CD14-positive monocyte (primary cell): ENCODE measurements at regions not wholly inside any gene's neighbourhood (a gene's known extent, or its start where the extent isn't known, plus 50 kb on each side); places are given as distances from the start of the nearest gene placed in this dataset.

ENCODE experiments used
- DNase-seq, 3 donors: peaks; one replicate each; pipeline ENCODE4 v3.0.0-alpha.2; 2011 to 2022
- H2AFZ ChIP-seq: 2 replicates; pipeline ENCODE4 v1.6.0; 2012; ENCODE audit warnings: mild to moderate bottlenecking, low read depth, low read length, inconsistent platforms; ENCODE audit not compliant: insufficient read depth, poor library complexity, severe bottlenecking
- H3K27ac ChIP-seq, 2 donors: 1 replicate in 1 of 2; 2 replicates in 1 of 2; pipeline ENCODE4 v1.5.1; 2012 to 2013; ENCODE audit warnings: low read length in 2 of 2, control low read depth in 1 of 2, inconsistent platforms in 1 of 2, low read depth in 1 of 2, mild to moderate bottlenecking in 1 of 2
- H3K27me3 ChIP-seq, 2 donors: one replicate each; pipeline versions ENCODE4 v1.6.0 to v1.6.1; 2011 to 2013; ENCODE audit warnings: low read length in 2 of 2; ENCODE audit not compliant: control insufficient read depth in 2 of 2, insufficient read depth in 2 of 2
- H3K36me3 ChIP-seq, 2 donors: replicated peaks in 1 of 2; 1 replicate in 1 of 2; 2 replicates in 1 of 2; pipeline versions ENCODE4 v1.5.1 to v1.6.1; 2012 to 2013; ENCODE audit warnings: low read length in 2 of 2, control low read depth in 1 of 2, inconsistent platforms in 1 of 2, mild to moderate bottlenecking in 1 of 2; ENCODE audit not compliant: insufficient read depth in 2 of 2, control insufficient read depth in 1 of 2
- H3K4me1 ChIP-seq, 2 donors: 1 replicate in 1 of 2; 2 replicates in 1 of 2; pipeline versions ENCODE4 v1.5.1 to v1.6.1; 2012 to 2013; ENCODE audit warnings: low read length in 2 of 2, control low read depth in 1 of 2, inconsistent platforms in 1 of 2, mild to moderate bottlenecking in 1 of 2, moderate library complexity in 1 of 2; ENCODE audit not compliant: insufficient read depth in 2 of 2, control insufficient read depth in 1 of 2
- H3K4me2 ChIP-seq: replicated peaks from 2 replicates; pipeline ENCODE3; 2012; ENCODE audit warnings: low read length, moderate library complexity, mild to moderate bottlenecking; ENCODE audit not compliant: poor library complexity, severe bottlenecking; ENCODE audit errors: extremely low read depth
- H3K4me3 ChIP-seq, 3 experiments: fragments of 200-600 bp in 1 of 3; sonication (generic) in 1 of 3; replicated peaks in 1 of 3; 1 replicate in 2 of 3; 2 replicates in 1 of 3; pipeline ENCODE4 v1.5.1; 2011 to 2013; ENCODE audit warnings: low read length in 3 of 3, mild to moderate bottlenecking in 3 of 3, control low read depth in 2 of 3, low read depth in 2 of 3, inconsistent platforms in 1 of 3, moderate library complexity in 1 of 3
- H3K79me2 ChIP-seq: 2 replicates; pipeline ENCODE4 v1.6.0; 2012; ENCODE audit warnings: mild to moderate bottlenecking, control low read depth, inconsistent platforms, low read length, moderate library complexity; ENCODE audit not compliant: insufficient read depth
- H3K9ac ChIP-seq: 2 replicates; pipeline ENCODE4 v1.6.0; 2017; ENCODE audit warnings: low read length, mild to moderate bottlenecking; ENCODE audit not compliant: insufficient read depth, poor library complexity, severe bottlenecking
- H3K9me3 ChIP-seq, 2 donors: replicated peaks in 1 of 2; 1 replicate in 1 of 2; 2 replicates in 1 of 2; pipeline versions ENCODE4 v1.5.1 to v1.6.1; 2012 to 2013; ENCODE audit warnings: low read length in 2 of 2, control low read depth in 1 of 2; ENCODE audit not compliant: control insufficient read depth in 1 of 2, insufficient read depth in 1 of 2
- H4K20me1 ChIP-seq: 2 replicates; pipeline ENCODE4 v1.6.0; 2012; ENCODE audit warnings: mild to moderate bottlenecking, low read length, control low read depth, moderate library complexity; ENCODE audit not compliant: insufficient read depth
- H3K27ac Mint-ChIP-seq, 7 donors: one replicate each; pipeline ENCODE4 v1.8.0; 2020; ENCODE audit warnings: mild to moderate bottlenecking in 7 of 7, mixed read lengths in 7 of 7, moderate library complexity in 6 of 7, inconsistent platforms in 2 of 7
- H3K27me3 Mint-ChIP-seq, 3 donors: one replicate each; pipeline ENCODE4 v1.8.0; 2021 to 2022; ENCODE audit warnings: low read depth in 3 of 3, mild to moderate bottlenecking in 3 of 3, mixed read lengths in 3 of 3, moderate library complexity in 3 of 3, inconsistent platforms in 1 of 3
- H3K36me3 Mint-ChIP-seq, 2 donors: one replicate each; pipeline ENCODE4 v1.8.0; 2020; ENCODE audit warnings: mixed read lengths in 2 of 2, inconsistent platforms in 1 of 2, mild to moderate bottlenecking in 1 of 2
- H3K4me1 Mint-ChIP-seq: one replicate; pipeline ENCODE4 v1.8.0; 2020; ENCODE audit warnings: mild to moderate bottlenecking, mixed read lengths
- H3K4me3 Mint-ChIP-seq, 2 donors: one replicate each; pipeline ENCODE4 v1.8.0; 2020; ENCODE audit warnings: mild to moderate bottlenecking in 2 of 2, mixed read lengths in 2 of 2, moderate library complexity in 1 of 2
- H3K9me3 Mint-ChIP-seq, 7 donors: one replicate each; pipeline ENCODE4 v1.8.0; 2020 to 2022; ENCODE audit warnings: mixed read lengths in 7 of 7, mild to moderate bottlenecking in 6 of 7, moderate library complexity in 6 of 7, inconsistent platforms in 2 of 7
- WGBS: methylation state at CpG from one replicate; pipeline ENCODE4 v1.1.5; 2013; ENCODE audit warnings: missing lambda C conversion rate; ENCODE audit not compliant: insufficient coverage; 5-methylcytosine and 5-hydroxymethylcytosine counted together
- intact Hi-C, 2 donors: fragments of 100-400 bp; cut with micrococcal nuclease; formaldehyde crosslinking; loops; one replicate each; pipeline versions ENCODE4 v1.15.0 to v1.15.1; 2023
- TF ChIP-seq, protein P1 (sequence below): fragments of 200-600 bp; IDR thresholded peaks from one replicate; pipeline ENCODE4 v1.8.0; 2022; ENCODE audit warnings: antibody characterized with exemption, mild to moderate bottlenecking

GRCh38 chr1:194355488-194356106 lies 1169.2 kb upstream of the B3GALT2 start:
- Mint-ChIP-seq H3K36me3 (no peaks in the 10 kb centered on the region), H3K4me3 (no peak overlapping the region), H3K9me3 (peaks cover 5 to 21% (median 11%) of the 10 kb centered on the region in 7 donors), H3K4me1 (no peaks in the 10 kb centered on the region), H3K27me3 (peaks cover 0 to 1% (median 0%) of the 10 kb centered on the region in 3 donors), H3K27ac (no peak overlapping the region)
- no peak overlapping the region for H3K4me2 ChIP-seq
- H3K9ac ChIP-seq = no peak overlapping the region
- H3K9me3 ChIP-seq = peaks cover 3 to 24% of the 10 kb centered on the region in 2 donors
- no peak overlapping the region for H2AFZ ChIP-seq
- DNase-seq = no peak
- no peaks in the 10 kb centered on the region for H3K27me3 ChIP-seq
- H3K27ac ChIP-seq = no peak overlapping the region
- WGBS = 100% methylated on average over 6 of the region's 12 CpGs
- H4K20me1 ChIP-seq = no peaks in the 10 kb centered on the region
- intact Hi-C loops = no loop called here
- H3K4me1 ChIP-seq = no peaks in the 10 kb centered on the region
- no peak overlapping the region for H3K4me3 ChIP-seq
- H3K79me2 ChIP-seq = no peaks in the 10 kb centered on the region
- TF ChIP-seq, protein P1, sequence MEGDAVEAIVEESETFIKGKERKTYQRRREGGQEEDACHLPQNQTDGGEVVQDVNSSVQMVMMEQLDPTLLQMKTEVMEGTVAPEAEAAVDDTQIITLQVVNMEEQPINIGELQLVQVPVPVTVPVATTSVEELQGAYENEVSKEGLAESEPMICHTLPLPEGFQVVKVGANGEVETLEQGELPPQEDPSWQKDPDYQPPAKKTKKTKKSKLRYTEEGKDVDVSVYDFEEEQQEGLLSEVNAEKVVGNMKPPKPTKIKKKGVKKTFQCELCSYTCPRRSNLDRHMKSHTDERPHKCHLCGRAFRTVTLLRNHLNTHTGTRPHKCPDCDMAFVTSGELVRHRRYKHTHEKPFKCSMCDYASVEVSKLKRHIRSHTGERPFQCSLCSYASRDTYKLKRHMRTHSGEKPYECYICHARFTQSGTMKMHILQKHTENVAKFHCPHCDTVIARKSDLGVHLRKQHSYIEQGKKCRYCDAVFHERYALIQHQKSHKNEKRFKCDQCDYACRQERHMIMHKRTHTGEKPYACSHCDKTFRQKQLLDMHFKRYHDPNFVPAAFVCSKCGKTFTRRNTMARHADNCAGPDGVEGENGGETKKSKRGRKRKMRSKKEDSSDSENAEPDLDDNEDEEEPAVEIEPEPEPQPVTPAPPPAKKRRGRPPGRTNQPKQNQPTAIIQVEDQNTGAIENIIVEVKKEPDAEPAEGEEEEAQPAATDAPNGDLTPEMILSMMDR = no peak
- no peaks in the 10 kb centered on the region for H3K36me3 ChIP-seq

DNA sequence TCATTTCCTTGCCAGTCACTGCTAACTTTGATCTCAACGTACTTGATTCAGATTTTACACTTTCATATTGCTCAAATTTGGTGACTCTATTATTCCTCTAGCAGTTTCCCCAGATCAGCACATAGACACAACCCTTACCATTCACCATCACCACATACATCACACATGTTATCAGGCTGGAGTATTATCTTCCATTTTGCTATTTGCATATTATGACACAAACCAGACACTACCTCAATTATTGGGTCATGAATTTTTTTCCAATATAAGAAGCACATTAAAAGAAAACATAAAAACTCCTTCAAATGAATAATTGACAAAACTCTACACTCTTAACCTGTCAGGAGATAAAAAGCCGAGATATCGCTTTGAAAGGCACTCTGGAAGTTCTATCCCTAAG lies 1166.7 kb upstream of the B3GALT2 start:
- TF ChIP-seq, protein P1 = no peak
- intact Hi-C loops = no loop called here
- H3K4me3 ChIP-seq = no peak overlapping the region
- H4K20me1 ChIP-seq = no peaks in the 10 kb centered on the region
- WGBS = 77% methylated on average over 1 of the region's 3 CpGs
- H3K9me3 ChIP-seq = peaks cover 4 to 25% of the 10 kb centered on the region in 2 donors
- H3K79me2 ChIP-seq = no peaks in the 10 kb centered on the region
- peaks cover 5 to 31% (median 13%) of the 10 kb centered on the region in 7 donors for H3K9me3 Mint-ChIP-seq
- no peak overlapping the region for H2AFZ ChIP-seq
- no peaks in the 10 kb centered on the region for H3K4me1 ChIP-seq
- H3K27ac Mint-ChIP-seq = no peak overlapping the region
- H3K36me3 ChIP-seq = no peaks in the 10 kb centered on the region
- no peaks in the 10 kb centered on the region for H3K4me1 Mint-ChIP-seq
- H3K4me3 Mint-ChIP-seq = no peak overlapping the region
- no peak for DNase-seq
- no peak overlapping the region for H3K27ac ChIP-seq
- no peaks in the 10 kb centered on the region for H3K36me3 Mint-ChIP-seq
- no peaks in the 10 kb centered on the region for H3K27me3 ChIP-seq
- H3K27me3 Mint-ChIP-seq = peaks cover 0 to 1% (median 0%) of the 10 kb centered on the region in 3 donors
- no peak overlapping the region for H3K4me2 ChIP-seq
- H3K9ac ChIP-seq = no peak overlapping the region
